8988T (cell line): ENCODE measurements at regions not wholly inside any gene's neighbourhood (a gene's known extent, or its start where the extent isn't known, plus 50 kb on each side); places are given as distances from the start of the nearest gene placed in this dataset.
"Not testable (repeated sequence)": the region's sequence is repeated elsewhere in the genome, so short reads cannot be mapped to it uniquely, and the experiment has no call there.

Experiments used
- DNase-seq: peaks from one replicate; pipeline ENCODE4 v3.0.0; 2011

DNA sequence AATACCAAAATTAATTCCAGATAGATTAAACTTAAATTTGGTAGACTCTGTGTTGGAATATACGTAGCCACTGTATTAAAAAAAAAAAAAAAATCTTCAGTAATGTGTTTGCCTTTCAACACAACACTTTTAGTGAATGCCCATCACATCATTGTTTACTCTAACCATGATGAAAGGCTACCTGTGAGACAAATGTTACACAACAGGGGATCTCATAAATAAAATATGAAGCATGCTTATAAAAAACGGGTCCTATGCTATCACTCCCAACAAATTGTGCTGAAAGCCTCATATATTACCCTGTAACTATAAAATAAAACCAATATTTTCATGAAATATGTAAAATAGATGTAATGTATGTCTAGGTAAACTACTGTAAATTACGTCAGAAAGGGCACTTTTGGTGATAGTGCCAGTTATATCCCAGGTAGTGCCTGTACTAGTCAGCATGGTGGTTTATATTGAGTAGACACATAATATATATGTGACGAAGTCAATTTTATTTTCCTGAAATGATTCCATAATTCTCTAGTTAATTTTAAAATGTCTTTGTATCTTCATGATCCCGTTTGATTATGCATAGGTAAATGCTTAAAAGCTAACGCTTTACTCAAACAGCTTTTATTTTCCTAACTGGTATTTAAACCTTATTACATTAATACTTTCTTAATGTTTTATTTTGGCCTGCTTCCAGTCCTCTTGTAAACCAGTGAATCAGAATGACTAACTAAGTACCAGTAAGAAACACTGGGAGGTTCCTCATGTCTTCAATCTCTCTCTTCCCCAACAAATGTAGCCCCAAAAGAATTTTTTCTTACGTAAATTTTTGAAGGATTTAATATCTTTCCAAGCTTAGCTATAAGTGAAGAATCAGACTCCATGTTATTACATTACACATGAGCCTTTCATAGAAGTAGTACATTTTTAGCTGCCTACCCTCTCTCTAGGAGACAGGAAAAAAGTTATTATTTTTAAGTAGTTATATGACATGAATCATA is 420.3 kb downstream of the GABRG2 start:
- no peak for DNase-seq

- DNase-seq: no peak
Observed at GRCh38 chr5:162496100-162496808, 428.7 kb downstream of the GABRG2 start.

- no peak for DNase-seq
Observed at GRCh38 chr5:162497455-162497854, 429.9 kb downstream of the GABRG2 start.

GRCh38 chr5:162502780-162503179 is 435.2 kb downstream of the GABRG2 start:
- DNase-seq: no peak

- DNase-seq: no peak
Observed at GRCh38 chr5:162503796-162504195, 436.2 kb downstream of the GABRG2 start.

- DNase-seq: no peak
Observed at GRCh38 chr5:162512935-162513565, 445.5 kb downstream of the GABRG2 start.

DNA sequence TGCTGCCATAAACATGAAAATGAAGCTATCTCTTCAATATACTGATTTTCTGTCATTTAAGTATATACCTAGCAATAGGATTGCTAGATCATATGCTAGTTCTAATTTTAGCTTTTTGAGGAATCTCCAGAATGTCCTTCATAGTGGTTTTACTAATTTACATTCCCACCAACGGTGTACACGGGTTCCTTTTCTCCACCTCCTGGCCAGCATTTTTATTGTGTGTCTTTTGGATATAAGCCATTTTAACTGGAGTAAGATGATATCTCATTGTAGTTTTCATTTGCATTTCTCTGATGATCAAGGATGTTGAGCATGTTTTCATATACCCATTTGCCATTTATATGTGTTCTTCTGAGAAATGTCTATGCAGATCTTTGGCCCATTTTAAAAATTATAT is 446.5 kb downstream of the GABRG2 start:
- DNase-seq: no peak

DNA sequence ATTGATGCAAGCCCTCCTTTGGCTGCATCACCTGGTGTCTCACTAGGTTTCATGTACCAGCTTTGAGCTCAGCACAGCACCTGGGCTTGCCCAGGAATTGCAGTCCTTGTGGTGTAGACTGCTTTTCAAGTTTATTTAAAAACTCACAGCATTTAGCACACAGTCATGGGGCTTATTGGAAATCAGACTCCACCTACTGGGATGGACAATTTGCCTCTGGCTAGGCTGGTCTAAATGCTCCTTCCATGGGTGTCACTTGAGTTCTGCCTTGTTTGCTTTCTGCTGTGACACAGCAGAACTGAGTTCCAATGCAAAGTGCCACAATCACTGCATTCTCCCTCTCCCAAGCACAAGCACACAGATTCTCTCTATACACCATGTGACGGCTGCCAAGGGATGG is 453.3 kb downstream of the GABRG2 start:
- DNase-seq: no peak

GRCh38 chr5:162529209-162529608 is 461.6 kb downstream of the GABRG2 start:
- no peak for DNase-seq

DNA sequence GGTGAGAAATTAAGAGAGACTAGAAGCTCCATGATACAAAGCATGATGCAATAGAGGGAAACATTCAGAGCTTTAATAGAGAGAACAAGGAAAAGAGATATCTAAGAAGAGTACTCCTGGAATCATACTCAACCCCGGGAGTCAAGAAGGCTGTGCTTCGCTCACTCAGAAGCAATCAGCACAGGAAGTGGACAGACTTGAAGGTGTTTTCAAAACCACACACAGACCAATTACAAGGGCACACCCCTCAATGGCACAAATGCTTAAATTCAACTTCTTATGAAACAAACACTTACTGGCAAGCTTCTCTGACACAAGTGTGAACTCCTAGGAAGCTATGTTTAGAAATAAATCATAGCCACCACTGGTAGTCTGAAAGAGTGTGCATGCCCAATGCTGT is 462.3 kb downstream of the GABRG2 start:
- no peak for DNase-seq

DNA sequence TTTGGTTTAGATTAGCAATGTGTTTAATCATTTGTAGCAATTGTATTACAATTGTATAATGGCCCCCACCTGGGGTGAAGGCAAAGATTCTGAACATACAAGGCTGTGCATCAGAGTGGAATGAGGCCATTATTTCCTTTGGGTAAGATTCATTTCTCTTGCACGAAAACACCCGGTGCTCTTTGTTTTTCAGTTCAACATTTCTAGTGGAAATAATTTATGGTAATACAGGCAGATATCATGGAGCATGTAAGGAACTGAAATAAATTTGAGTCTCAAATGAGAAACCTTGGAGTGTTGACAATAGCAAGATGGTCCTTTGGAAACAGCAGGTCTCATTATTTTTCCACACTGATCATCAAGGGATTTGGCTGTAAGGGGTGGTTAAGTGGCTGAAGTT is 475.9 kb downstream of the GABRG2 start:
- no peak for DNase-seq

GRCh38 chr5:162544905-162545304 is 477.3 kb downstream of the GABRG2 start:
- DNase-seq: no peak

DNA sequence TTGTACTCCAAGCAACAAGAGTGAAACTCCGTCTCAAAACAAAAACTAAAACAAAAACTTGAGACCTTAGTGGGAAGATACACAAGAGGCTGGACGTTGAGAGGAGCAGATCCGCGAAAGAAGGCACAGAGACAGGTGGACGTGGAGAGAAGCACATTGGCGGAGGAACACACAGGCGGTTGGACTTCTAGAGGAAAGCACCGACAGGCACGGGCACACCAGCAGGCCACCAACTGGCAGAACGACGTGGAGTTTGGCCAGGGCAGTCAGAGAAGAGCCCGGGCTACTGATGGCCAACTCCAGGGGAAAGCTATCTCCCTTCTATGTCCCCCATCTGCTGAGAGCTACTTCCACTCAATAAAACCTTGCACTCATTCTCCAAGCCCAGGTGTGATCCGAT is 482.7 kb downstream of the GABRG2 start:
- DNase-seq: no peak

- no peak for DNase-seq
Observed at GRCh38 chr5:162558120-162558519, 490.5 kb downstream of the GABRG2 start.

GRCh38 chr5:162567644-162568043 is 500.1 kb downstream of the GABRG2 start:
- no peak for DNase-seq

GRCh38 chr5:162573758-162574157 is 506.2 kb downstream of the GABRG2 start:
- no peak for DNase-seq

GRCh38 chr5:162591724-162592123 is 524.2 kb downstream of the GABRG2 start:
- DNase-seq: no peak

DNA sequence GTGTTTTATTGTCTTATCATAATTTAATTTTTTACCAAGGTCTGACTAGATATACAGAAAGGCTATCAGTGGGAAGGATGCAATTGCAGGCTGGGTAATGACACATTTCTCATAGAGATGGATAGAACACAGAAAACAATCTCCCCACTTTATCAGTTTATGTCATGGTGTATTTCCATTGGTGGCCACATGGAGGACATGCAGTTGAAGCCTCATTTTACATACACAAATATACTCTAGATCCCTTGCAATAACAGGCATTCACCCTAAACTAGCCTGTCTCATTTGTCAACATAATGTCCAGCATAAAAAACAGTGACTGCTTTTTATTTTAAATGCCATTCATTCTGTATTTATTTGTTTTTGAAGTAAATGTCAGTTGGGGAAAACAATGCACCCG is 526.3 kb downstream of the GABRG2 start:
- DNase-seq: no peak

- no peak for DNase-seq
Observed at GRCh38 chr5:162603443-162604070, 536.0 kb downstream of the GABRG2 start.

DNA sequence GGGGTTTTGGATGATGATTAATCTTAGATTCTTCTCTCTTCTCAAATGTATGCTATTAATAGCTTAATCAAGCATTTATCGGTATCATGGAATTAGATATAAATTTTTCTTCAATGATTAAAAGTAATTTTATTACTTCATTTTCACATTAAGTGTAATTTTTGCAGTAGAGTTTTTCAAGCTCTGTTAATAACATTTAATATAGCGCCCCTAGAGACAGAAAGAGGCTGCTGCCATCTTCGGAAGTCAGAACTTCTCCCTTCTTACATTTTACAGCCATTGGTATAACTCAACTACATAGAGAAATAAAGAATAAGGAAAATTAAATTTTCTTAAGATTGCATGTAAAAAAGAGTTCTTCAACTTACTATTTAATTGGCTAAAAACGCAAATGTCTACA is 540.3 kb downstream of the GABRG2 start:
- DNase-seq: no peak

DNA sequence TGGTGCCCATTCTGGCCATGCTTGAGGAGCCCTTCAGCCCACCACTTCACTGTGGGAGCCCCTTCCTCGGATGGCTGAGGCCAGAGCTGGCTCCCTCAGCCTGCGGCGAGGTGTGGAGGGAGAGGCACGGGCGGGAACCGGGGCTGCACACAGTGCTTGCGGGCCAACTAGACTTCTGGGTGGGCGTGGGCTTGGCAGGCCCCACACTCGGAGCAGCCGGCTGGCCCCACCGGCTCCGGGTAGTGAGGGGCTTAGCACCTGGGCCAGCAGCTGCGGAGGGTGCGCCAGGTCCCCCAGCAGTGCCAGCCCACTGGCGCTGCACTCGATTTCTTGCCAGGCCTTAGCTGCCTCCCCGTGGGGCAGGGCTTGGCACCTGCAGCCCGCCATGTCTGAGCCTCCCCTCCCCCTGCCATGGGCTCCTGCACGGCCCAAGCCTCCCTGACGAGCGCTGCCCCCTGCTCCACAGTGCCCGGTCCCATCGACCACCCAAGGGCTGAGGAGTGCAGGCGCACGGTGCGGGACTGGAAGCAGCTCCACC is 554.2 kb downstream of the GABRG2 start:
- not testable (repeated sequence) for DNase-seq

DNA sequence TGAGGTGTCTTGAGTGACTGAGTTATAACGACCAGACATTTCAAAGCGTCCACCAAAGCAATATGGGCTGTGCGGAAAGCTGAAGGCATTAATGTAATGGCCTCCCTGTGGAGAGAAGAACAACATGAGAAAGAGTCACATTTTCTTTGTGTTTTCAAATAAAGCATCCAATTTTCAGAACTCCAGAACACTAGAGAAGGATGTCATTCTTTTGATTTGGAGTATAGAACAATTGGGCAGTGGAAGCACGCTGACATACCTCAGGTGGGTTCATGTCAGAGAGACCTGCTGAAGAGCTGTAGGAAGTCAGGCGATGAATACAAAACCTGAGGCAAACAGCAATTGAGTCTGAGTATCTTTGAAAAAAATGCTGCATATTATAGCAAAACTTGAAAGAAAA is 556.5 kb downstream of the GABRG2 start:
- DNase-seq: no peak

DNA sequence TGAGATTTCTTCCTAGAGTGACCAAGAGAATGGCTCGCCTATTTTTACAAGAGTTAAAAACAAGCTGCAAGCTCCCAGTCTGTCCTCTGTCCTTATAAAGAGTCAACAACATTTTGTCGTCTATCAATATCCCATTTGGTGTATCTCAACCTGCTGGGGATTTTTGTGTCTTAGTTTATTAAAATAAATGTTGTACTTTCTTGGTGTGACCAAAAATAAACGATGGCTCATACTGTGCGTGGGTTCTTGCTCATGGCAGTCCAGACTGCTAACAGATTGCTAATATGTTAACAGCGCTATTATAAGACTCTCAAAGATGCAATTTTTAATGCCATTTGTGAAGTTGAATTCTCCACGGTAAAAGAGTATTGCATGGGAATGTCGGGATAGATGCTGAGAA is 569.9 kb downstream of the GABRG2 start:
- no peak for DNase-seq
